IPS DF 19.7 (cell line): ENCODE measurements at regions not wholly inside any gene's neighbourhood (a gene's known extent, or its start where the extent isn't known, plus 50 kb on each side); places are given as distances from the start of the nearest gene placed in this dataset.

Experiments used
- DNase-seq: peaks from one replicate; pipeline ENCODE4 v3.0.0-alpha.2; 2013; ENCODE audit warnings: low read depth, low spot score

DNA sequence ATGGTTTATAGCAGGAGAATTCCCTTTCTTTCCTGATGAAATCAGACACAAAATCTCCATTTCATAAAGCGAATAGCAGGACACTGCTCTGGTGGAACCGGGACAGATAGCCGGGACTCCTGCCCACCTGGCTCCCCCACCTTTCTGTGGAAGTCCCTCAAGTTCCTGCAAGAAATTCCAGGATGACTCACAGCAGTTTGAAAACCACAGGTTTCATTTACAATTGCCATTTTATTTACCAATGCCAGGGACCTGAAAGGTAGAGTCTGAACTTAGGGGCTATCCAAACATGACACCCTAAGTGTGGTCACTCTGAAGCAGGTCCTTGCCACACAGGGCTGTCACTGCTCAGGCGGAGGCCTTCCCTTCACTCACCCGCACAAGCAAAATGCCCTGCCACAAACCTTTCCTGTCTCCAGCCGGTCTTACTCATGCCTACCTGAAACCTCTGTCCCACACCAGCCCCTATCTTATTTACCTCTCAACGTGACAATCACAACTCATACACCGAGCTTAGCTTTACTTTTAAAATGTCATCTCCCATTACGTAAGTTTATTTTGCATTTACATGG, 63.3 kb upstream of the TAF1L start:
- no peak for DNase-seq

DNA sequence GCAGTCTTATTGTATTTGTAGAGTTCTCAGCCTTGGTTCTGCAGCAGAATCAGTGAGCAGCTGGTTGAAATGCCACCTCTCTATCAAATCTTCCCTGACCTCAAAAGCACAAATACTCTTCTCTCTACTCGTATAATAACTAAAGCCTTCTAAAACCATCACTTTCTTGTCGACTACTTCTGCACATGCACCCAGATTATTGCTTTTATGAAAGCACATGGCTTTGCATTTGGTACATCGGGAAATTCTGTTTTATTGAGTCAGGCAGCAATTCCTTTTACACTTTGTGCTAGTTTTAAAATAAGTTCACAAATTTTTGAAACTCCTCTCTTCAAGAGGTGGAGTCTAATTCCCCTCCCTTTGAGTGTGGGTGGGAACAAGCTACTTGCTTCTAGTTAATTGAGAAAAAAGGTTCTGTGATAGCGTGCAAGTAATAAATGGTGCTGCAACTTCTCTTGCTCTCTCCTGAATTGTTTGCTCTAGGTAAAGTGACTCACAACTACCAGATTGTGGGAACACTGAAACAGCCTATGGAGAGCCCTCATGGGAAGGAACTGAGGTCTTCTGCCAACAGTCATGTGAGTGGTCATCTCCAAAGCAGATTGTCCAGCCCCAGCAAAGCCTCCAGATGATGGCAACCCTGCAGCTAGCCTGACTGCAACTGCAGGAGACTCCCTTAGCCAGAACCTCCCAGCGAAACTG, 66.0 kb upstream of the TAF1L start:
- no peak for DNase-seq

DNA sequence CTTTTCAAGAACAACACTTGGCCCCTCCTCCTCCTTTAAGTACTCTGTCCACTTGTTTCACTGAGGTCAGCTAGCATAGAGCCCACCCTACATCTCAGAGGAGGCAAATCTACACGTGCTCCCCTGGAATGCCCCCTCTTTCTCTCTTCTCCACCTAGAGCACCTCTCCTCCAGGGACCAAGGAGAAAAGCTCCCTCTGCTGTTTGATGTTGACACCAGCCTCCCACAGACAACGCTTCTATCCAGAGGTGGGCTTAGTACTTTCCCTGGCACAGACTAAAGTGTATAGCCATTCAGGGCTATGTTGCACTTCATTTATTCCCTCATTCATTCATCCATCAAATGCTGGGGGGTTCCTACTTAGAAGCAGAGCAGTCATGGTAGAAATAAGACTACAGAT, 68.2 kb upstream of the TAF1L start:
- DNase-seq = peak; percentile 7

DNA sequence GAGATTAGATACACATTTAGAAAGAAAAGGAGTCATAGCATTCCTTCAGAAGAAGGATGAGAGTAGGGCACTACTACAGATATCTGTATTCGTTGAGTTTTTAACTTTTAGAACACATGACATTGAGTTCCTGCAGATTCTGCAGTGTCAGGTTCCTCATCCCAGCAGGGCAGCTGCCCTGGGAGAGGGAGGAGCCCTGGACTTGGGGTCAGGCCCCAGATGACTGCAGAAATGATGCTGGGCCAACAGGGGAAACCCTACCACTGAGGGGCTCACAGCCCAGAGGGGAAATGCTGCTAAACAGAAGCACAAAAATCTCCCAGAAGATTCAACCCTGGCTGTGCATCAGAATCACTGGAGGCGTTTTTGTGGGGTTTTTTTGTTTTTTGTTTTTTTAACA, 68.9 kb upstream of the TAF1L start:
- DNase-seq = no peak

DNA sequence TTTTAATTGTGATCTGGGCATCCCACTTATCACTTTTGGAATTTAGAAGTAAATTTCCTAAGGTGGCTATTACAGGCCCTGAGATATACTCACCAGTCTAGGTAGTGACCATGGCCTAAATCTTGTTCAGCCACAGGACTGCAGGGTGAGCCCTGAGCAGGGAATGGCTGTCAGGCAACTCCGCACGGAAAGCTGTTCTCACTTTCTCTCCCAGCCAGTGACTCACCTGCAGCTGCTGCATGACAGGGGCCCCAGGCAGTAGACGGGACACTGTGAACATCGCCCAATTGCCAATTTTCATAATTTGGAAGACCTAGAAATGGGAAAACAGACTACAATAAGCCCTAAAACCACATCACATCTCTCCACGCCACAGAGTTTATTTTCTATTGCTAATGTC, 69.6 kb upstream of the TAF1L start:
- DNase-seq = no peak

DNA sequence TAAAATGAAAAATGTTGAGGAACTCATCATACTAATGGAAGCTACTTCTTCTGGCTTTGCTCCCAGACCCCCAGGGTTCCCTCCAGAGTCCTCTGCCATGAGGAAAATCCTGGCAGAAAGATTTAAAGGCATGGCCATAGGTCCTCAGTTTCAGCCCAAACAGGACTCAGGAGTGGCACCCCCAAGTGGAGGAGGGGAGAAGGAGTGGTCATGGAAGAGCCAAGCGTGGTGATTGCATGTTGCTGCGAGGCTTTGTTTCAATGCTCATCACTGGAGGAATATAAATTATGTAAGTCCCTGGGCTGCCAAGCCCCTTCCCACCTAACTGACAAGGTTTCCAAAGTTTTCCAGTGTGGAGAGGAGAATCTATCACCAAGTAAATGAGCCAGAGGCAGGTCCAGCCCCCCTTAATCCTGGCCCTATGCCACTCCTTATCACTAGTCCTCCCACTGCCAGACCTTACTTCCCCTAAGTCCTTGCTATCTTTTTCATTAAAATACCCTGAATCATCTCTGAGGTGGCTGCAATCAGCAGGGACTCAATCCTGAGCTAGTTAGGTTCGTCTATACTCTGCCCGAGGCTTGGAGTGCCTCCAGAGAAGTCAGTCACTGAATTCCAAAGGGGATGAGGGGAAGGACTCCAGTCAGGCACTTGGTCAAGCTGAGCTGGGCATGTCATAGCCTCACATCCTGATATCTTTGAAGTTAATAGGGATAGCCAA, 70.7 kb upstream of the TAF1L start:
- DNase-seq = no peak

DNA sequence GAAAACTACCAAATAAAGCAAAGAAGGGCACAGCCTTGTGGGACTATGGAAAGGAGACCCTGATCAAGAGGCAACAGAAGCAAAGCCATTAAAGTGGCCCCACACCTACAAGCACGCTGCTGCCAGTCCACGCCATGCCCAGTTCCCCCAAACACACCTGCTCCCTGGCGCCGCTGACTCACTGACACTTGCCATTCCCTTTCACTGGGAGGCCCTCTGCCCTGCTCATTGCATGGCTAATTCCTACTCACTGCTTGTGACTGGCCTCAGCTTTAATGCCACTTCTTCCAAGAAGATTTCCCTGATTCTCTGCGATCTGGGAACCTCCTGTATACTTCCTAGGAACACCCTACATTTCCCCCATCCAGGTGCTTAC, 71.2 kb upstream of the TAF1L start:
- no peak for DNase-seq

DNA sequence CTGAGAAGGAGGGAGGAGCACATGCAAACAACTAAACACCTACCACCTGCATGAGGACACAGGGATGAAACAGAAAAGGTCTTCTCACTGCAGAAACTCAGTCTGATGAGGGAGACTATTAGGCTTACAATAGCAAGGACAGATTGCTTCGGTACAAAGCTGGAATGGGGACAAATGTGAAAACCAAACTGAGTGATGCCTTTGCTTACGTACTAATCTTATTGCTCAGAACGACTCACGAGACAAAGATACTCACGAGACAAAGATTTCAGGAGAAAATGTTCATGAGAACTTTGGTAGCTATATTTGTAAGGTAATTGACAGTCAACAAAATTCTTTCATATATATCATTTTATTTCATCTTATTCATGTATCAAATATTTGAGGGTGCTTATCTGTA, 71.9 kb upstream of the TAF1L start:
- no peak for DNase-seq

DNA sequence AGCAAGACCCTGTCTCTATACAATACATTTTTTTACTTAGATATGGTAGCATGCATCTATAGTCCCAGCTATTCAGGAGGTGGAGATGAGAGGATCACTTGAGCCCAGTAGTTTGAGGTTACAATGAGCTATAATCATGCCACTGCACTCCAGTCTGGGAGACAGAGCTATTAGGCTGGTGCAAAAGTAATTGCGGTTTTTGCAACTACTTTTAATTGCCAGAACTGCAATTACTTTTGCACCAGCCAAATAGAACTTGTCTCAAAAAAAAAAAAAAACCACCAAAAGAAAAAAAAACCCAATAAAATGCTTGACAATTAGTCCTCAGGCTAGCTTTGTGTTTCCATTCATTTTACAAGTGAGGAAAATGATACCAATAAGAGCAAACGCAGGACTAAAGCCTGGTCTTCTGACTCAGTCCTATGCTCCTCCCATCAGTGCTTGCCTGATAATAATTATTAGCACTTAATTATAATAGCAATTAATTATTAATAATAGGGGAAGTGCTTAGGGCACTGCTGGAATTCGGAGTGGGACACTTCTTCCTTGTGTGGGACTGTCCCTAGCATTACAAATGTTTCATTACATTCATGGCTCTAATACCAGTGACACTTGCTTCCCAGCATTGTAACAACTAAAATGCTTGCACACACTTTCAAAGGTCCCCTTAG, 73.1 kb upstream of the TAF1L start:
- DNase-seq = no peak

DNA sequence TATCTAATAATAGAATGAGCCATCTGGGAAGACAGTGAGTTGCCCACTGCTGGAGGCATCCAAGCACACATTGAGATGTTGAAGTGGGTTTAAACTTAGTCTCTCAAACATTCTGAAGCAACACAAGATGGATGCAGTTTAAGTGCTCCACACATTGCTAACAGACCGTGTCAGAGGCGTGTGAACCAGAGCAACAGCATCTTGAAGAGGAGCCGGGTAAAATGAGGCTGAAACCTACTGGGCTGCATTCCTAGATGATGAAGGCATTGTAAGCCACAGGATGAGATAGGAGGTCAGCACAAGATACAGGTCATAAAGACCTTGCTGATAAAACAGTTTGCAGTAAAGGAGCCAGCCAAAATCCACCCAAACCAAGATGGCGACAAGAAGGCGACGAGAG, 73.5 kb upstream of the TMEM215 start:
- no peak for DNase-seq

DNA sequence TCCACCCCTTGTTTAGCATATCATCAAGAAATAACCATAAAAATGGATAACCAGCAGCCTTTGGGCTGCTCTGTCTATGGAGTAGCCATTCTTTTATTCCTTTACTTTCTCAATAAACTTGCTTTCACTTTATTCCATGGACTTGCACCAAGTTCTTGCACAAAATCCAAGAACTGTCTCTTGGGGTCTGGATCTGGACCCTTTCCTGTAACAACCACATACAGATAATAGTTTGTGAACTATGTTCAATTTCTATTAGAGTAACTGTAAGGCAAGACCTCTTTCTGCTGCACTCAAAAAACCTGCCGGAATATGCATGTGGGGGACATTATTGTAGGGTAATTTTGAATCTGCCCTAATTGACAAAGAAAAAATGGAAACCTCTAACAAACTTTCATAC, 66.9 kb upstream of the TMEM215 start:
- no peak for DNase-seq

DNA sequence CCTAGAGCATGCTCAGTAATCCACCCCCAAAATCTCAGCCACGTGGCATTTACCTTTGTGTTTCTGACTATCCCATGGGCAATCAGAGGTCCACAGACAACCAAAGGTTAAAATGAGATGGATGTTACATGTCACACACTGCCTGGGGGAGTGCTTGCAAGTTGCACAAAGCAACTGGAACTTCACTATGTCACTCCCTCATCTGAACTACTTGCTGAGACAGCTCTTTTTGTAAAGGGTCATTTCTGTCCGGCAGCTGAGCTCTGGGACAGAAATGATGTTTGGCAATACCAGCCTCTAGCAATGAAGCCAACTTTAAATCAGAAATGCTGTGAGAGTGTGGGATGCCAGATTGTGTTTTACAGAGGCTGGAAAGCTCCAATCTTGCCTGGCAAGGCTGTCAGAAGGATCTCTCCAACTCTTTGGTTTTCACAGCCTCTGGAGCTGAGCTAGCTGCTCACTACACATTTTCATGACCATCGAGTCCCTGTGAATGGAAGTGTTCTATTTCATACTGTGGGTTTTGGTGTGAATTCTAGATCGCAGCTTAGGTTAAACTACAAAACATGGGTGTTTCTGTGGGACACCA, 66.3 kb upstream of the TMEM215 start:
- no peak for DNase-seq

DNA sequence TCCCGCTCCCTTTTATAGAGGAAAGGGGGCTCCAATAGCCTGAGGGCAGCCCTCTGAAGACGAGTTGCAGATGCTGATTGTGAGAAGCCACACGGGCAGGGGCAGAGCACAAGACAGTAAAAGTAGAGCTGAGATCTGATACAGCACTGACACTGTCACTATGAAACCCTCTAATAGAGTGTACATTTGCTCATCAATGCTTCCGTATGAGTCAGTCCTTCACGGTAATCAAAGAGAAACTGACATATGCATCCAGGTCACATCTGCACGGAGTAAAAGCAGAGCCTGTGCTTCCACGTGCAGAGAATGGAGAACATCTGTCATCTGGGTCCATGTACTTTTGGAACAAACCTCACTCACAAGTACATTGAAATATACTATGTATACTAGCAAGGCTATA, 60.6 kb upstream of the TMEM215 start:
- DNase-seq = no peak

DNA sequence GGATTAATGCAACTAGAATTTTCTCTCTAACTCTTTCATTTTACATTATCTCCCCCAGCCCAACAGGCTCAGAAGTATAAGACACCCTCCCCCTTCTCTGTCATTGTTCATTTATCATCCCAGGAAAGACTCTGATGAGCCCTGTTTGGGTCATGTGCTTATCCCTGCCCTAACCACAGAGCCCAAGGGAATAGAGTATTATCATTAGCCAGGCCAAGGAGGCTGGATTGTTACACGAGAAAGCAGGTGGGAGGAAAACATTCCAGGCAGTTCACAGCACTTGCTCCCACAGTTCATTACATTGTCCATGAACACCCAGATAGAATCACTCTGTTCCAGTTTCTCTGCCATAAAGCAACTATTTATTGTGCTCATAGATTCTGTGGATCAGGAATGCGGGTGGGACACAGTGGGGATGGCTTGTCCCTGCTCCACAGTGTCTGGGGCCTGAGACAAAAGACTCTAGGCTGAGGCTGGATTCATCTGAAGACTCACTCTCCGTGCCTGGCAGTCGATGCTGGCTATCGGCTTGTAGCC, 59.5 kb upstream of the TMEM215 start:
- no peak for DNase-seq

DNA sequence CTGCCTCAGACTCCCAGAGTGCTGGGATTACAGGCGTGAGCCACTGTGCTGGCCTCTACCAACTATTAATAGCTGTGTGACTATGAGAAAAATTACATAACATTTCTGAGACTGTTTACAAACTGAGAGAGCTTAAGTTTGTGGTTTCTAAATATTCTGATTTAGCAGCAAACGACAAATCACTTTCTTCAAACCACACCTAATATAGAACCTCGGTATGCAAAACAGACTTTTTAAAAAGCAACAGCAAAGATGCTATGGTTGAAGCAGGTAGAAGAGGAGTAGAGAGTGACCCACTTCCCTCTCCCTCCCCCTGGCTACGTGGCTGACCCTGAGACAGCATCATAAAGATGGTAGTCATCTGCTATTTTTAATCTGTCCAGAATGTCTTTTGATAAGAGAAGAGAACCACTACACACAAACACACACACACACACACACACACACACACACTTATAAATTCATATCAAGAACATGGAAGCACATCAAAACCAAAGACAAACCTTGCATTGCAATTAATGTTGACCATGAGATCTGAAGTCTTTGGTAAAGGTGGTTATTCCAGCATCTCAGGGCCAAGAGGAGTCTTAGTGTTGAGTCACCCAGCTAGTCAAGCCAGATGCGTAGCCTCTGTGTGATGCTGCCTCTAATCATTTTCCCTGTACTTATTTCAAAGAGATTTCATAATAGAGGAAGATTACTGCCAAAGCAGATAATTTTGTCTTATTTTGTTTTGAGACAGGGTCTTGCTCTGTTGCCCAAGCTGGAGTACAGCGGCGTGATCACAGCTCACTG, 58.1 kb upstream of the TMEM215 start:
- no peak for DNase-seq

DNA sequence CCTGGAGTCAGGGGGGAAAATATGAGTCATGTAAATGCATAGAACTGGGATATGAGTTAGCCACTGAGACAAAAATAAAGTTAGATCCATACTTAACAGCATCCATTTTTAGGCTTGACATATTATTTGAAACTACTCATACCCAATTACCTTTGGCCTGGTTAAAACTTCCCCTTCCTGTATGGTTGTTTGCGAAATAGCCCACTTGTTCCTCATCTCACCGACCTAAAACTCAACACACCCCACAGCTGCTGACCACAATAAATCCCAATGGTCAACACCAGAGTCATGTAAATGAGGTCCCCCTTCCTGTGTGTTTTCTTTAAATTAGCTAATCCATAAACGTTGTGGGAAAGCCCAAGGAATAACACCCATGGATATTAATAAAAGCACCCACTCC, 55.2 kb upstream of the TMEM215 start:
- no peak for DNase-seq
